GM19240 (cell line): ENCODE measurements at regions not wholly inside any gene's neighbourhood (a gene's known extent, or its start where the extent isn't known, plus 50 kb on each side); places are given as distances from the start of the nearest gene placed in this dataset.

ENCODE experiments used
- DNase-seq: peaks from one replicate; pipeline ENCODE4 v3.0.0; 2011; ENCODE audit warnings: low spot score; ENCODE audit not compliant: insufficient read length

DNA sequence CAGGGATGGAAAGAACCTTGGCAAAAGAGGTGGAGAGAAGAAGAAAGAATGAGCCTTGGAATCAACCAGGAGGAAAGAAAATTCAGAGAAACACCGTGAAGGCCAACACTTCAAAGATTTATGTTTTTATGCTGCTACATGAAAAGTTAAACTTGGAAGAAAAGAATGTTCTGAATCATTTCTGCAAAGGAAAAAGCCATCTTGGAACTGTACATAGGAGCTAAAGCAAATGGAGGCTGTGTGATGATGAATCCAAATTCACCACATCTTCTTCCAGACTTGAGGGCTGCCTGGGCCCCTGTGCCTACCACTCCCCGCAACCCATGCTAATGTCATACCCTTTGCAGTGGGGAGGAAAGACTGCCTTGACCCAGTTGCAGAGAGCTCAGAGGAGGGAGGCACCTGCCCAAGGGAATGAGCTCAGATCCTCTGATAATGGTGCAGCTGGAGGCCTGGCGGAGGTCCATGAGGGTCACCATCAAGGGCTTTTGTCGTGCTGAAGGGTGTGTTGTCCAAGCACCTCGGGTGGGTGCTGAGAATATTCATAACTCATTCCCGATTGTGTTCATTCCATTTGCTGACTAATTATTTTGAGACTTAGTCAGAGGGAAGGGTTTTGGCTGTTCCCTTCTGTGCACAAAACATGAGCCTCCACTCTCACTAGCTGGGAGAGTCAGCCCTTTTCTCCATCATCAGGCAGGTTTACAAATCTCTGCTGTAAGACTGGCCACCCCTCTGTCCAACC is 245.8 kb upstream of the JAG1 start:
- no peak for DNase-seq

DNA sequence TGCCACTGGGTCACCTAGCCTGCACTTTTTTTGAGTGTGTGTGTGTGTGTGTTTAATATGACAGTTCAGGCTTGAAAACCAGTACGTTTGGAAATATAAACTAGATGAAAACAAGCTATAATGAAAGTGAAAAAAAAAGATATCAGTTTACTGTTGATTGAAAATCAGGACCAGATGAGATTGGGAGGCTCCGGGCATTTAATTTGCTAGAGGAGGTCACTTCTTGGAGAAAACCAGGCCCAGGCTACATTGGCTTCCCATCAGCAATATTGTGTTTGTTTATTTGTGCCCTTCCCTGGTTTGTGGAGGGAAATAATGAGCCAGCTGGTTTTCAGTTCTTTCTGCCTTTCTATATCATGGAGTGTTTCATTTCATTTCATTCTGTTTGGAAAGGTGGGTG is 246.6 kb upstream of the JAG1 start:
- no peak for DNase-seq

DNA sequence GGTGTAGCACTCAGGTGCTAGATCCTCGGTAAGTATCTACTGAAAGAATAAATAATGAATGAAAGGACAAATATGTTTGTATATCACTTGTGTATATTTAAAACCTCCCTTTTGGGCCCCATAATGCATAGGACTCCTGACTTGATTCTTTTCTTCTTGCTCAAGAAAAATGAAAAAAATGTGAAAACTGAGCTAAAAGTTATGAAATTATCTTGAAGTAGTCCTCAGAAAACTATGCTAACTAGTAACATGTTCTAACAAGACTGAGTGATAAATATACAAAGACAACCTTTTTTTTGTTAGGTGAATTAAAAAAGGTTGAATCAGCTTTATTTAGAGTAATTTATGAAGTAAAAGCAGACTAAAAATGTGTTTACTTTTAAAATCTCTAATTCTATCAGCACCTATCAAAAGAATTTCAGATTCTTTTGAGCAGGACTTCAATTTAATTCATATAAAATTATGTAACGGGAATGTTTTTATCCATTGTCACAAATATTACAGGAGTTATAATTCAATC is 247.8 kb upstream of the JAG1 start:
- no peak for DNase-seq

DNA sequence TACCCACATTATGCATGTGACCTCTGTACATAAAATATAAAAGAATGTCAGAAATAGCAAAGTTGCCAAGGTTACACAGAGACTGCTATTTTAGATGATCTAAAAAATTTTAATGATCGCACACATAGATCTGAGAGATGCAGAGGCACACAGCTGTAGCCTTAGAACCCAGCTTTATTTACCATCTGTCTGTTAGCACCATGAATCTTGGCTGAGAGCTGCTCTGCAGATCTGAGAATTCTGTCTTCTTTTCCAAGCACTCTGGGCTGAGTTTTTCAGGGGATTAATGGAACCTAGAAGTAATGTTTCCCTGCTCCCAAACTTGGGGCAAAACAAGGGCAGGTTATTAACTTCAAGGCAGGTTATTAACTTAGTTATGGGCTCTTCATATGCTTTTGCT is 248.7 kb upstream of the JAG1 start:
- DNase-seq, result no peak

DNA sequence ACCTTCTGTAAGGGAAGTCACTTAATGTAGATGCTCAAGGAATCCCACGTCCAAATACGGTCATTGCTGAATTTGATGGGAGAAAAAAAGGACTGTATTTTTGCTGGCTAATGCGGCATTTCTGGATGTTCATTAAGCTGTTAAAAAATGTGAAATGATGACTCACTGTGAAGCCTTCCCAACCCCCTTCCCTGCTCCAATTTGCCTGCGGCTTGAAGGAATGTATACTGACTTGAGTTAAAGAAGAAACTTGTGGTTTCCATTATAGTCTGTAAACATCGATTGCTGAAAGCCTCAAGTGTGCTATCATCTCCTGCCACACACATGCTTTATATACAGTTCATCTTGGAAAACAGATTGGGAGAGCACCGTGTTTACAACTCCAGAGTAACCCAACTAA is 249.1 kb upstream of the JAG1 start:
- DNase-seq, result no peak

DNA sequence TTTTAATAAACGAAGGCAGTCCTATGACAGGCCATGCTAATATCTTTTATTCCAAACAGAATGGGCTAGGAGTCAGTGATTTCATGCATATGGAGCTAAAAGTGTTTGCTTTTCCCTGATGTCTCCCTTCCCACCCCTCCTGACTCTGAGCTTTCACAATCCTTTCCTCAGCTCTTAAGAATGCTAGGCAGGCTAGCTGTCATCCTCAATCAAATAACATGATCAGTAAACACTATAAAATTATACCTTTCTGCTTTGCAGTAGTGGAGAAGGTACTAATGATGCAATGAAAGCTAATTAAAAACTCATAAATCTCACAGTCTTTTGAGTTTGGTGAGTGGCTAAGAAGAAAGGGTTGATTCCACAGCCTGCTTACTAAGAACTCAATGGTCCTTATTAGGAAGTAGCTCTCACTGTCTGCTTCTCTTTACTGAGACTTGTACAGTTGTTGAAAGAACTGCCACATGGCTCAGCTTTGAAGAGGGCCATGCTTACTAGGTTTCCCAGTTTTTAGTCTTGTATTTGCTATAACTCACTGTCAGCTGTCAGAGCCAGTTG is 250.9 kb upstream of the JAG1 start:
- DNase-seq, result no peak

DNA sequence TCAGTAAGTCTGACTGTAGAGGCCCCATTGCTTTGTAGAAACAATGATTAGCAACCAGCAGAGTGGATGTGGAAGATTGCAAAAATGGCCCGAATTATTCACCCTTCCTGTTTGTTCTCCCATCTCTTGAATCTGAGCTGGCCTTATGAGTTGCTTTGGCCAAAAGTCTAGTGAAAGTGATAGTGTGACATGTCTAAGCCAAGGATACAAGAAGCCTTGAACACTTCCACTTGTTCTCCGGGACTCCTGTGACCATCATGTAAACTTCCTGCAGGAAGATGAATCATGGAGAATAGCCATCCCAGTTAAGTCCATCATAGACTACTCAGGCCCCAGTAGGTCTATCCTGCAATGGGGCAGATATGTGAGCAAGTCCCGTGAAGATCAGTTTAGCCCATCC is 252.0 kb upstream of the JAG1 start:
- no peak for DNase-seq

DNA sequence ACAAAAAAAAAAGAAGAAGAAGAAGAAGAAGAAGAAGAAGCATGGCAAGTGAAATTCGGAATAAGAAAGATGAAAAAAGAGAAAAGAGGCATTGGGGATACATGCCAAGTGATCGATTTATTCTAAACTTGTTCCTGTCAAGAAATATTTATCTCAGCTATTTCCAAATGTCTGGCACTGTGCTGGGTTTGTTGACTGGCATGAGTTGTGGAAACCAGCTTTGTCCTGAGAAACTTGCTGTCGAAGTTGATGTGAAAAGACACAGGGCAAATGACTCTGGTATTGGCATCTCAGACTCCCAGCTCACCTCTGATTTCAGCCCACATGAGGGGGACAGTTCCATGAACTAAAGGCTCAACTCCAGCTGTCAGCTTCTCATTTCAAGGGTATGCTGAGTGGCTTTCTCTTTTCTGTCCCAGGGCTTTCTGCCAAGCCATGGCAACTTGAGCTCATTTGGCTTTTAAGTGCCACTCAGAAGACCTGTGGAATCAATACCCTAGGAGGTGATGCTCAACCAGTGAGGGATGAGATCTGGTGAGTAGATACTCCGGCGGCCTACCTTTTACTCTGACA is 253.3 kb upstream of the JAG1 start:
- no peak for DNase-seq

DNA sequence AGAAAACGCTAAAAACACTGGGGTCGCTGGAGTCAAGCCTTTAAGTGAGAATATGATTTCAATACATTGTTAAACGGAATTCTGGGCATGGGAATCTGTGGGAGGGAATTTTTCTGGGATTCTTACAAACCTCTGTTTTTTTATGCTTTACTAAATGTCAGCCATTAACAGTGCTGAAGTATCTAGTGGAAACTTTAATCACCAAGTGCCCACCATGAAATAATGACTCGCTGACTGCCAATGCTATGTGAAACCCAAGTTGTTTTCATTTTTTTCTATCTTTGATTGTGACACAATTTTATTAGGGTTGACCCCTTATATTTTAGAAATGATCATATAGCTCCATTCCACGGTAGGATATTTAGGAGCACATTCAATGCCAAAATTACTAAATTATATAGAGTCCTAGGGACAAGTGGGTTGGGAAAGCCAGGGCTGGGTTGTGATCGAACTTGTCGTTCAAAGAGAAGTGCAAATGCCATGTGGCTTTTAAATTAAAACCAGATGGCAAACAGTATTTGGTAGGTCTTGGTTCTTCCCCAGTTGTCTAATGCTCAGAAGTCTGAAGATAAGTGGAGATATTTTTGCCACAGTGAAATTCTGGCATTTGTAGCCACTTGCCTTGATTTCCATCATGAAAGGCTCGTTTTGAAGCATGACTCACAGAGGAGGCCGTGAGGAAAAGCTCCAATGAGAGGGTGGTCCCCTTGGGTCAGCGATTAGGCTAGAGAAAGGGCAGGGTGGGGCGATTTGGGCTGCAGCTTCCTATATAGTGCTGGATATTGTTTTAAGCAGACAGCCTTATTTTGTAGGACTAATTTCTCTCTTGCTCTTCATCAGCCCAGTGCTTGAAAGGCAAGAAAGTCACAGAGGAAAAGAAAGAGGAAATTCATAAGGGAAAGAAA is 254.4 kb upstream of the JAG1 start:
- no peak for DNase-seq

DNA sequence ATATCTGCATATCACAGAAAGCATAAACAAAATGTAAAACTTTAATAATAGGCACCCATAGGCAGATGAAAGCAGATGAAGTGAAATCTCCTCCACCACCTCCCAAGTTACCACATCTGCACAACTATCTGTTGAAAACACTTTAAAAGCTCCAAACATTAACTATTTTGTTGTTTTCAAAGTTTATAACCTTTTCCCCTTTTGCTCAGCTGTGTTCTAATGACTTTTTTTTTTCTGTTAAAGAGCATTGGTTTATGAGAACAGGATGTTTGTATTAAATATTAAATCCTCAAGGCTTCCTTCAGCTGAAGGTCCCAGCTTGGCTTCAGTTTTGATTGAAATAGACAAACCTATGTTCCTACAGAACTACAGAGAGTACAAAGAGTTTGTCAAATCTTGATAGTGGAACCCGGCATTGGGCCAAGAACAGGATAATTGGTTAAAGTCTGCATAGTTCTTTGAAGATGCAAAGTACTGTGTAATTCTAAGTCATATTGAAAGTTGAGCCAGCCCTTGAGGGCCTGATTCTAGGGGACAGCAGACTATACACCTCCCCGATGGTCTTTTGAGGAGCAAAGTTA is 255.1 kb upstream of the JAG1 start:
- DNase-seq, result no peak

DNA sequence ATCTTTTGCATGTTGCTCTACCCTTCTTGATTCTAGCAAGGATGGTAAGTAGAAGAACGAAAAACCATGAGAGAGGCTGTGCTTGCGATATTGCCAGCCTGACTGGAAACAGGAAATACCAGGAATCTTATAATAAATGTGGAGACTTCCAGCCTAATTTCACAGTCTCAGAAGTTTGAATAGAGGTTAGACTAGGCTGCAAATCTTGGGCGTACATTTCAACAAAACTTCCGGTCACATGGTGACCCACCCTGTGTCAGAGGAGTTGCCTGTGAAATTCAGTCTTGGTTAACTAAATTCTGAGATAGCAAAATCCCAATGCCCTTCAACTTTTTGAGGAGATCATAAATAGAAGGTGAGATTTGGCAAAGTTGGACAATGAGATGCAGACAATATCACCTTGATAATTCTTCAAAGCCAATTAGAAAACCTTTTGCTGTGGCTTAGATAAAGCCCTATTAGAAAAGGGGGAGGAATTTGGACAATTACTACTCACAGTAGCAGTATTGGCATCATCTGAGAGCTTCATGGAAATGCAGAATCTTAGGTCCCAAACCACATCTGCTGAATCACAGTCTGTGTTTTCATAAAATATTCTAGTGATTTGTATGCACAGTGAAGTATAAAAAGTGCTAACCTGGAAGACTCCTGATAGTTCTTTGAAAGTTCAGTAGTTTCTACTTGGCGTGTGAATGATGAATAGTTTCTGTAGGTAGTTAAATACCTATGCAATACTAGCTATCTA is 262.0 kb upstream of the JAG1 start:
- DNase-seq, result no peak

DNA sequence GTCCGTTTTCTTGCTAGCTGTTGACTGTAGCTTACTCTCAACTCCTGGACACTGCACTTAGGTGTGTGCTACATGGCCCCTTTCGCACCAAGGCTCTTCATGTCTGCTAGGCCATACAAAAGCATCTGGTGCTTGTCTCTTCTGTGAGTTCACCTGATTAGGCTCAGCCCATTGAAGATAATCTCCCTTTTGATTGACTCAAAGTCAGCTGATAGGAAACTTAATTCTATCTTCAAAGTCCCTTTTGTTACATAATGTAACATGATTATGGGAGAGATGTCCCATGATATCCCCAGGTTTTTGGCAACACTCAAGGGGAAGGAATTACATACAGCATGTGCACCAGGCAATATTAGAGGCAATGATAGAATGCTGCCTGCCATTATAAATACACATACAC is 263.0 kb upstream of the JAG1 start:
- no peak for DNase-seq

DNA sequence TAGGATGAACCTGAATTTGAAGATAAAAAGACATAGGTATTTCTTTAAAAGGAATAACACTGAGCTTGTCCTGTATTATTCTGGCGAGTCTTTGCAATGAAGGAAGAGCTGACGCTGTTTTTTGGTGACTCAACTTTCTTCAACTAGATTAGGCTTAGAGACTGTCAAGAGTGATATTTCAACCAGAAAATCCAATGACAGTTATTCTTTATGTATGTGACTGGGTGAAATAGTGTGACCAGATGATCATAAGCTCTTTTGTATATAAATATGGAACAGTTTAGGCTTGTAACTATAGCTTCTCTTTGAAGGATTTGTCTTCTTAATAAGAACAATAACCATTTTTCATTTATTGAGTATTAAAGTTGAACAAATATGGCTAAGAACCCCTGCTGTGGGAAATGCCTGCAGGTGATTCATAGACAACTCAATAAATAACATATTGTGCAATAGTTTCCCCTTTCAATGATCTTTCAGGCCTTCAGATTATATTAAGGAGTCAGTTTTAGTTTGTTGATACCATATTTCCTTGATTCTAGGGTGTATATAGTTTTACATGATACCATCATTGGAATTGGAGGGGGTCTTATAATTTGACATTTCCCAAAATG is 265.6 kb upstream of the JAG1 start:
- DNase-seq, result no peak

DNA sequence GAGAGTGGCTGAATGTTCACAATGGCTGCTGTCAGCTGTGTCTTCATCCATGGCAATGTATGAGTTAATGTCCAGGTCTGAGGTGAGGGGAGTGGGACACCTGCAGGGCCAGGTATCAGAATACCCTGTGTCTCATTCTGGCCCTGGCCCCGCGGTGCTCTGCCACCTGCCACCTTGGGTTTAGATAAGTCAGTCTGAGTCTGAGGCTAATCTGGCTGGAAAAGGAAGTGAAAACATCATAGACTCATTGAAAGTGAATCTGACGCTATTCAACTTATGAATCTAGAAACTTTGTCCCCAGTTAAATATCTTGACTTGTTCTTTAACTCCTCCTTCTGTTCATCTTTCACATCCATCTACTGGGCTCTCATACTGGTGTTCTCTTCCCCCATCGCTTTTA is 267.1 kb upstream of the JAG1 start:
- DNase-seq, result peak; percentile 8

DNA sequence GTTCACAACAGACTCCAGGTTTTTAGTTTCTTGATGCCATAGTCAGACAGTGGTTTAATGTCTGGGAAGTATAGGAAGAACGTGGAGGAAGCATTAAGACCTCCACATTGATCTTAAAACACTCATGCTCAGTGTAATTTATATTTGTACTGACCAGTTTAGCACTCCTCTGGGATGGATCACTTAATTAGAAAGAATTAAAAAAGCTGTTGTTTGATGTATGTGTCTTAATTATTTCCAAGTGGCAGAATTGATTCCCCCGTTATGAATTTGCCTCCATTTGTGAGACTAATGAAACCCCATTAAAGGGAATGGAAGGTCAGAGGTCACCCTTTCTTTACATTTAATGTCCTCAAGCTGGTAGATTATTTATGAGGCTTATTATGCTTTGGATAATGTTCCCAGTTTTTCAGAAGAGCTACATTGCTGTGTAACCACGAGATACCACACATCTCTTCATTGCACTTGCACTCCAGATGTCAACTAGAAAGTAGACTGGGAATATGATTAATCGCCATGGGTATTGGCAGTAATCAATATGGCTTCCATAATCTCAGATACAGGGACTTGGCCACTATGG is 270.0 kb upstream of the JAG1 start:
- DNase-seq, result no peak

DNA sequence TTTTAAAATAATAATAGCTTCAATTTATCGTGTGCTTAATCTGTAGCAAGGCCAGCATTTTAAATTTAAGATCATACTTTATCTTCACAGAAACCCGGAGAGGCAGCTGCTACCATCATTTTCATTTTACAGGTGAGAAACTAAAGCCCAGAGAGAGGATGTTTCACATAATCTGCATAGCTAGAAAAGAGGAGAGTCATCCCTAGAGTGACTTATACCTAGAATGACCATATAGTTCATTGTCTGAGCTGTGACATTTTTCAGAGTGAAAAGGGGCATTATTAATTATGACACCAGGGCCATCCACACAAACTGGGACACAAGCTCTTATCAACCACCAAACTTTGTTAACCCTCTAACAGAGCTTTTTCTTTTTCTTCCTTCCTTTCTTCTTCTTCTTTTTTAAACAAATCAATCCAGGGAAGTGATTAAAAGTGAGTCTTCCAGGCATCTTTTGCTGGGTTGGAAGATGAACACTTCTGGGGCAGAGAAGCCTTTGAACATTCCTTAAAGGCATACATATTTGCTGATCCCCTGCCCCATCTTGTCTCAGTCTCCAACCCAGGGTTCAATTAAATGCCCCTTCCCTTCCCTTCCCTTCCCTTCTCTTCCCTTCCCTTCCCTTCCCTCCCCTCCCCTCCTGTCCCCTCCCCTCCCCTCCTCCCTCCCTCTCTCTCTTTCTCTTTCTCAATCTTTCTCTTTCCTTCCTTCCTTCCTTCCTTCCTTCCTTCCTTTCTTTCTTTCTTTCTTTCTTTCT is 272.5 kb upstream of the JAG1 start:
- DNase-seq, result no peak

DNA sequence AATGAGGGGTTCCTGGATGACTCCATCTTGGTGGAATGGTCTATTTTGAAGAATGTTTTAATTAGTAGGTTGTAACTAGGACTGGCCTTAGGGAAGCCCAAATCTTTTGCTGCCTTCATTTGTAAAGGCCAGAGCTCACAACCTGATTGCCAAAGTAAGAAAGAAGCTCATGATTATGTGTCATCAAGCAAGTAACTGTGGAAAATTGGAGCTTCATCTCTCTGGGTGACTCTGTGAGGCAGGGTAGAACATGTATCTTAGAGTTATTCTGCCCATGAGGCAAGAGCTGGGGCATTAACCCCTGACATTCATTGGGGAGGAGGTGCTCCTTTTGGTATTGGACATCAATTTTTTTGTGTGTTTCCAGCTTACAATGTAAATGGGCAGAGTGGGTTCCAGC is 273.9 kb upstream of the JAG1 start:
- no peak for DNase-seq

DNA sequence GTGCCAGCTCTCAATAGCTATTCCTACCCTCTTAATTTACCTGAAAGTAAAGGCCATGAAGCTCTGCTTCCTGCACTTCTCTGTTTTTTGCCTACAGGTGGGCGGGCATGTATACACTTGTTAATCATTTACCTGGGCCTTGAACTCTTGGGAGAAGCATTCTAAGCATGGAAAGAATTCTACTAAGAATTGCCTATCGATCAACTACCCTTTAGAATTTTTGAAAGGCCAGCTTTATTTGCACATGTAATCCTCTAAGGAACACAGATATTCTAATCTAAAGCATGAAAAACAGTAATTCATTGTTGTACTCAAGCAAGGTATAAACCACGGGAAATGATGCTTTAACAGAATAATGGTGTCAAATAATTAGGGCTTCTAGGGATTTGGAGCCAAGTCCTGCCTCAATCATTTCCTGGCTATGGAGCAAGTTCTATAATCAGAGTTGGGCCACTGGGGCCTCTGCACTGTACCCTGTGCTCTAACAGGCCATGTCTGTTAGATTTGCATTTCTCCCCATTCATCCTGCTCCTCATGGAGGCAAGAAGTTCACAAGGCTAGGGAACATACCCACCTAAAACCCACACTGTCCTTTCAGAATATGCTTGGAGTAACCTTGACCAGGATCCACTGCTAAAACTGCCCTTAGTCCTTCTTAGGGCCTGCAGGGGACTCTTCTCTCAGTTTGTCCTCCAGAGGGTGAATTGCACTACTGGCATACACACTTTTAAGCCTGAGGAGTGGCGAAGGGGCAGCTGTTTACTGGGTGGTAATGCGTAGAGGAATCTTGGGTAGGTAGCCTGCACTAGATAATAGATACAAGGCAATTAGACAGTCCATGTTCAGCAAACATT is 276.4 kb upstream of the JAG1 start:
- DNase-seq, result no peak
